Mucosa of descending colon (tissue), 3 donors: ENCODE measurements at regions not wholly inside any gene's neighbourhood (a gene's known extent, or its start where the extent isn't known, plus 50 kb on each side); places are given as distances from the start of the nearest gene placed in this dataset.

Experiments
- ATAC-seq: fragments of 200-7000 bp; cut with Tn5 transposase; one replicate; pipeline ENCODE4 v1.9.1; 2020; ENCODE audit warnings: mild to moderate bottlenecking, moderate library complexity
- DNase-seq, 3 donors: peaks; one replicate each; pipeline ENCODE4 v3.0.0-alpha.2; 2020
- H3K36me3 ChIP-seq: fragments of 200-600 bp; one replicate; pipeline ENCODE4 v1.8.0; 2021; ENCODE audit warnings: low read depth, mild to moderate bottlenecking
- H3K4me1 ChIP-seq: fragments of 200-600 bp; one replicate; pipeline ENCODE4 v1.8.0; 2021; ENCODE audit warnings: low read depth, mild to moderate bottlenecking
- H3K4me3 ChIP-seq: fragments of 200-600 bp; one replicate; pipeline ENCODE4 v1.8.0; 2021; ENCODE audit warnings: mild to moderate bottlenecking
- H3K9me3 ChIP-seq: fragments of 200-600 bp; one replicate; pipeline ENCODE4 v1.8.0; 2021; ENCODE audit warnings: mild to moderate bottlenecking
- CTCF ChIP-seq: fragments of 200-600 bp; IDR thresholded peaks from one replicate; pipeline ENCODE4 v1.8.0; 2022; ENCODE audit warnings: antibody characterized with exemption, mild to moderate bottlenecking
- intact Hi-C, 2 donors: fragments of 100-400 bp; cut with DNase I in 1 of 2; cut with micrococcal nuclease in 1 of 2; formaldehyde crosslinking; loops; one replicate each; pipeline versions ENCODE4 v1.11.0 to v1.11.1; 2022; cut with DNase I, micrococcal nuclease
- donor health status: DM: no; HTN: no; CAD: no; lungs with moderate emphysema.
- donor health status: DM: no; HTN: no; CAD: no.
- donor health status: DM: no; HTN: yes; CAD: no.

DNA sequence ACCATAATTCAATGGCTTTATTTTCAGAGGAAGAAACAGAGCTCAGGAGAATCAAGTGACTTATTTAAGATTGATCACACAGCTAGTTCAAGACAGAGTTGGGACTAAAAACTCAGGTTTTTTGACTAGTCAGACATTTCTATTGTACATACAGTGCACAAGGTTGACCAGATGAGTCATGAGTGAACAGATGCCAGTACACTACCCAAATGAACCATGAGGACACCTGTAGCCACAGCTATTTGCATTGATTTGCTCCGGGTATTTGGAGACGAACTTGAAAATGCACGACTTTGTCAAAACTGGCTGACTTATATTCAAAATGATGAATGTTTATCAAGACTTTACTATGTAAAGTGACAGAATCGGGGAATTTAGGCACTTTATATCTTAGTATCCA lies 161.7 kb upstream of the ST6GALNAC5 start:
- intact Hi-C loops = no loop called here
- no peak for TF ChIP-seq CTCF
- Histone ChIP-seq H3K36me3 (no peaks in the 10 kb centered on the region), H3K9me3 (no peaks in the 10 kb centered on the region), H3K4me1 (no peaks in the 10 kb centered on the region), H3K4me3 (no peak overlapping the region)
- ATAC-seq (no peak), DNase-seq (no peak)

DNA sequence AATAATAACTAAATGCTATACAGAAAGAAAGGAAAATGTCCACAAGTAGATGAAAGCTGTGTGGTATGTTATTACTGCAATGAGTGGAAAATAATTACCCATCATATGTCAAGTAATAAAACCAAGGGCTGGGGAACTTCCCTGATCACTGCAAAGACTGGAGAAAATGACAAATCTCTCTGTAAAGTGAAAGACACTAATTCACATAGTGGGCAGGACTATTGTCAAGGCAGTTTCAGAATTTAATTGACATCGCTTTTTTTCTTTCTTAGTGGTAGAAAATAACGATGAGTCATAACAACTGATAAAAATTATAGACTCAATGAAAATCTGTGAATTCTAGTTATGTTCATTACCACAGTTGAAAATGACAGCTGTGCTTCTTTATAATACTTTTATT lies 153.7 kb upstream of the ST6GALNAC5 start:
- H3K4me3 ChIP-seq = no peak overlapping the region
- DNase-seq (no peak), ATAC-seq (no peak)
- H3K9me3 ChIP-seq = no peaks in the 10 kb centered on the region
- intact Hi-C loops = no loop called here
- H3K36me3 ChIP-seq = no peaks in the 10 kb centered on the region
- H3K4me1 ChIP-seq = no peaks in the 10 kb centered on the region
- TF ChIP-seq CTCF = no peak

DNA sequence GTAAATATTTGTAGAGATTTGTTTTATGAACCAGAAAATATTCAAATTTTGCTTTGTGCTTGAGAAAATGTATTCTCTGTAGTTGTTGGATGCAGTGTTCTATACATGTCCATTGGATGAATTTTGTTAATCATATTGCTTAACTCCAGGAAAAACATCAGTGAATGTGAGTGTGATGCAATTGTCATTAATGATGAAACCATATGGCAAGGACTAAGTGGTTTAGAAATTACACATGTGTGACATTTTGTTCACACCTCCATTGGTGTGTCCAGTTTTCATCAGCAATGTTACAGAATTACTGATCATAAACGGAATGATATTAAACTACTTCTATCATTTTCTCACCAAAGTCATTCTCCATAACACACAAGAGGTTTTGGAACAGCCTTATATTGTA lies 151.8 kb upstream of the ST6GALNAC5 start:
- Histone ChIP-seq H3K4me3 (no peak overlapping the region), H3K4me1 (no peaks in the 10 kb centered on the region), H3K9me3 (no peaks in the 10 kb centered on the region), H3K36me3 (no peaks in the 10 kb centered on the region)
- no peak for TF ChIP-seq CTCF
- intact Hi-C loops = no loop called here
- DNase-seq (no peak), ATAC-seq (no peak)

DNA sequence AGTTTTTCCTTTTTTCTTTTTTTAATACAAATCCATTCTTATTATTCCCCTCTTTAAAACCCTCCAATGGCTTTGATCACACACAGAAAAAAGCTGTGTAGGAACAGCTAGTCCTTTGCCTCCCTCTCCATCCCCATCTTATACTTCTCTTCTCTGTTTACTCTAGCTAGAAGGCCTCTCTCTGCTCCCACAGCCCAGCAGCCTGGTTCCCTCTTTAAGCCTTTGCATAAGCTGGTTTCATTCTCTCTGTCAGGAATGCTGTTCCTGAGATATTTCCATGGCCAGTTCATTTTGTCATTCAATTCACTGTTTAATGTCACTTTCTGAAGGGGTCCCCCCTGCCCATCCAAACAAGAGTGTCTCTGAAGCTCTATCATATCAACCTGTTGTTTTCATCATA lies 143.3 kb upstream of the ST6GALNAC5 start:
- no peaks in the 10 kb centered on the region for H3K9me3 ChIP-seq
- ATAC-seq (no peak), DNase-seq (no peak)
- H3K4me3 ChIP-seq = no peak overlapping the region
- no peaks in the 10 kb centered on the region for H3K36me3 ChIP-seq
- intact Hi-C loops = no loop called here
- no peak for TF ChIP-seq CTCF
- no peaks in the 10 kb centered on the region for H3K4me1 ChIP-seq

DNA sequence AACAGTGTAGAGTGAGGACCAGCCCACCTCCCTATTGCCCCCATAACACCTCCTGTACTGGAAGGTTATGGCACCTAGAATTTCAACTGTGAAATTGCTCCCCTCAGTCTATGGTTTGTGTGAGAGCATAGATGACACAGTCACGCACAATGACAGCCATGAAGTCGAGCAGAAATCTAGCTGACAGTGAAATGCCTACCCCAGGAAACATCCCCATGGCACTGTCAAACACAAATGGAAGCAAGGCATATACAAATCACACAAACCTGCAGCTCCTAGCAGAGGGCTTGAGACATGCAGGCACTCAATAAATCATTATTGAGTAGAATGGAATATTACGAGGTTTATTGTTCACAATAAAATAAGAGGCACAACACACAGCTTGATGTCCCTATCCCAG lies 142.5 kb upstream of the ST6GALNAC5 start:
- TF ChIP-seq CTCF = no peak

More for the DNA sequence above, 142.5 kb upstream of the ST6GALNAC5 start:
- Histone ChIP-seq H3K9me3 (no peaks in the 10 kb centered on the region), H3K4me3 (no peak overlapping the region), H3K4me1 (no peaks in the 10 kb centered on the region), H3K36me3 (no peaks in the 10 kb centered on the region)
- ATAC-seq (no peak), DNase-seq (no peak)
- intact Hi-C loops = no loop called here
